PFSK-1 (cell line): ENCODE measurements at regions not wholly inside any gene's neighbourhood (a gene's known extent, or its start where the extent isn't known, plus 50 kb on each side); places are given as distances from the start of the nearest gene placed in this dataset.

Experiments used
- POLR2AphosphoS5 ChIP-seq: IDR thresholded peaks from 2 replicates; pipeline ENCODE4 v1.6.1; 2012; ENCODE audit warnings: low read depth, mild to moderate bottlenecking, control low read depth, low read length, moderate library complexity
- TAF1 ChIP-seq: IDR thresholded peaks from 2 replicates; pipeline ENCODE4 v1.6.1; 2012; ENCODE audit warnings: low read length, control low read depth, borderline replicate concordance; ENCODE audit not compliant: insufficient read depth
- TF ChIP-seq, protein P1 (sequence below), 2 experiments: IDR thresholded peaks; 2 replicates each; pipeline versions ENCODE4 v1.6.1 to v1.8.0; 2011 to 2012; ENCODE audit warnings: low read depth in 2 of 2, low read length in 2 of 2, control low read depth in 1 of 2, inconsistent platforms in 1 of 2, mild to moderate bottlenecking in 1 of 2, moderate library complexity in 1 of 2; ENCODE audit not compliant: insufficient read depth in 1 of 2

DNA sequence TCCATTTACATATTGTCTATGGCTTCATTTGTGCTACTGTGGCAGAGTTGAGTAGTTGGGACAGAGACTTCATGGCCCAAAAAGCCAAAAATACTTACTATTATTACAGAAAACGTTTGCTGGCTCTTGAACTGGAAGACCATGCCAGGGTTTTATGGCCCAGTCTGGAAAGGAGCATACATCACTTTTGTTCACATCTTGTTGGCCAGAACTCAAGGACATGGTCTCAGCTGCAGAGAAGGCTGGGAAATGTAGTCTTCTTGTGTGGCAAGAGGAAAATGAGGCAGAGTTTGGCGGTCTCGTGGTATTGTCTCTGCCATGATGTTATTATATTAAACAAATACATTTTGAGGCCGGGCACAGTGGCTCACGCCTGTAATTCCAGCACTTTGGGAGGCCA is 509.6 kb downstream of the MED13L start:
- TF ChIP-seq, protein P1, sequence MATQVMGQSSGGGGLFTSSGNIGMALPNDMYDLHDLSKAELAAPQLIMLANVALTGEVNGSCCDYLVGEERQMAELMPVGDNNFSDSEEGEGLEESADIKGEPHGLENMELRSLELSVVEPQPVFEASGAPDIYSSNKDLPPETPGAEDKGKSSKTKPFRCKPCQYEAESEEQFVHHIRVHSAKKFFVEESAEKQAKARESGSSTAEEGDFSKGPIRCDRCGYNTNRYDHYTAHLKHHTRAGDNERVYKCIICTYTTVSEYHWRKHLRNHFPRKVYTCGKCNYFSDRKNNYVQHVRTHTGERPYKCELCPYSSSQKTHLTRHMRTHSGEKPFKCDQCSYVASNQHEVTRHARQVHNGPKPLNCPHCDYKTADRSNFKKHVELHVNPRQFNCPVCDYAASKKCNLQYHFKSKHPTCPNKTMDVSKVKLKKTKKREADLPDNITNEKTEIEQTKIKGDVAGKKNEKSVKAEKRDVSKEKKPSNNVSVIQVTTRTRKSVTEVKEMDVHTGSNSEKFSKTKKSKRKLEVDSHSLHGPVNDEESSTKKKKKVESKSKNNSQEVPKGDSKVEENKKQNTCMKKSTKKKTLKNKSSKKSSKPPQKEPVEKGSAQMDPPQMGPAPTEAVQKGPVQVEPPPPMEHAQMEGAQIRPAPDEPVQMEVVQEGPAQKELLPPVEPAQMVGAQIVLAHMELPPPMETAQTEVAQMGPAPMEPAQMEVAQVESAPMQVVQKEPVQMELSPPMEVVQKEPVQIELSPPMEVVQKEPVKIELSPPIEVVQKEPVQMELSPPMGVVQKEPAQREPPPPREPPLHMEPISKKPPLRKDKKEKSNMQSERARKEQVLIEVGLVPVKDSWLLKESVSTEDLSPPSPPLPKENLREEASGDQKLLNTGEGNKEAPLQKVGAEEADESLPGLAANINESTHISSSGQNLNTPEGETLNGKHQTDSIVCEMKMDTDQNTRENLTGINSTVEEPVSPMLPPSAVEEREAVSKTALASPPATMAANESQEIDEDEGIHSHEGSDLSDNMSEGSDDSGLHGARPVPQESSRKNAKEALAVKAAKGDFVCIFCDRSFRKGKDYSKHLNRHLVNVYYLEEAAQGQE (IDR thresholded peaks at IDR 0.05; ENCODE audit: insufficient read depth in 1 of 2, low read depth in 2 of 2, low read length in 2 of 2): no peak
- no peak for TF ChIP-seq POLR2AphosphoS5
- no peak for TF ChIP-seq TAF1
